MCF 10A (cell line): ENCODE measurements at regions not wholly inside any gene's neighbourhood (a gene's known extent, or its start where the extent isn't known, plus 50 kb on each side); places are given as distances from the start of the nearest gene placed in this dataset.

ENCODE experiments used
- BruUV-seq: library from RNA; stranded (reverse); fragments of 400-500 nt; replicated peaks from 2 replicates; lab custom pipeline; 2021; lab: Mats Ljungman, UMichigan
- CTCF ChIA-PET: fragments of 300-600 bp; sonication (Branson Sonifier 250); formaldehyde crosslinking; extraction: SDS; loops from one replicate; lab custom pipeline; 2021; ENCODE audit warnings: antibody characterized with exemption, inconsistent platforms; lab: Yijun Ruan, JAX
- POLR2A ChIA-PET: fragments of 300-600, 350-650 bp; sonication (Branson Sonifier 250); formaldehyde crosslinking; extraction: SDS; loops from one replicate; lab custom pipeline; 2020; ENCODE audit warnings: antibody characterized with exemption, inconsistent platforms; lab: Yijun Ruan, JAX
- DNase-seq: peaks from one replicate; pipeline ENCODE4 v3.0.0-alpha.2; 2018; ENCODE audit not compliant: unreplicated experiment
- H3K27ac Mint-ChIP-seq: one replicate; pipeline ENCODE4 v1.8.0; 2022; ENCODE audit warnings: mild to moderate bottlenecking, low read depth, mixed read lengths; ENCODE audit not compliant: unreplicated experiment
- H3K27me3 Mint-ChIP-seq: one replicate; pipeline ENCODE4 v1.8.0; 2022; ENCODE audit warnings: mixed read lengths; ENCODE audit not compliant: insufficient read depth, unreplicated experiment
- H3K36me3 Mint-ChIP-seq: one replicate; pipeline ENCODE4 v1.8.0; 2022; ENCODE audit warnings: mild to moderate bottlenecking, moderate library complexity, mixed read lengths; ENCODE audit not compliant: insufficient read depth, unreplicated experiment
- H3K4me1 Mint-ChIP-seq: one replicate; pipeline ENCODE4 v1.8.0; 2022; ENCODE audit warnings: mixed read lengths; ENCODE audit not compliant: insufficient read depth, unreplicated experiment
- H3K4me3 Mint-ChIP-seq: one replicate; pipeline ENCODE4 v1.8.0; 2022; ENCODE audit warnings: mild to moderate bottlenecking, moderate library complexity, mixed read lengths; ENCODE audit not compliant: unreplicated experiment
- H3K9me3 Mint-ChIP-seq: one replicate; pipeline ENCODE4 v1.8.0; 2022; ENCODE audit warnings: mixed read lengths; ENCODE audit not compliant: unreplicated experiment
- CTCF ChIP-seq: fragments of 200-600 bp; IDR thresholded peaks from one replicate; pipeline ENCODE4 v1.8.0; 2022; ENCODE audit warnings: antibody characterized with exemption, mild to moderate bottlenecking; ENCODE audit not compliant: unreplicated experiment
- intact Hi-C: fragments of 100-400 bp; cut with micrococcal nuclease; formaldehyde crosslinking; loops from 2 replicates; pipeline ENCODE4 v1.14.1; 2022

DNA sequence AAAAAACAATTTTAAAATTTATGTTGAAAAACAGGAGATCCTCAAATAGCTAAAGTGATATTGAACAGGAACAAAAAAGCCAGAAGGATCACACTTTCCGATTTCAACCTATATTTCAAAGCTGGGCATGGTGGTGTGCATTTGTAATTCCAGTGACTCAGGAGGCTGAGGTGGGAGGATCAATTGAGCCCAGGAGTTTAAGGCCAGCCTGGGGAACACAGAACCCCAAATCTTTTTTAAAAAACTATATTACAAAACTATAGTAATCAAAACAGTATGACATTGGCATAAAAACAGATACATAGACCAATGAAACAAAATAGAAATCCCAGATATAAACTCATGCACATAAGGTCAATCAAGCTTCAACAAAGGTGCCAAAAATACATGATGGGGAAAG, 68.4 kb downstream of the MEX3B start:
- DNase-seq: no peak
- Mint-ChIP-seq H3K4me1 (no peaks in the 10 kb centered on the region), H3K27ac (no peak overlapping the region), H3K27me3 (no peaks in the 10 kb centered on the region), H3K36me3 (no peaks in the 10 kb centered on the region), H3K4me3 (no peak overlapping the region), H3K9me3 (peaks cover 37% of the 10 kb centered on the region)
- no peak for TF ChIP-seq CTCF
- BruUV-seq: no TSS peak
- intact Hi-C loops: no loop called here
- CTCF ChIA-PET: interaction anchor here (0.7 kb wide), 1 partner anchor 26 kb away, joined by 3 read pairs; no protein-coding TSS in a partner anchor
- POLR2A ChIA-PET: no interaction called here

GRCh38 chr15:81968691-81969090, 77.1 kb downstream of the MEX3B start:
- CTCF ChIA-PET: interaction anchor here (0.6 kb wide), 2 partner anchors 1149 to 1996 kb away, joined by 3 read pairs; no protein-coding TSS in a partner anchor
- BruUV-seq: no TSS peak
- Mint-ChIP-seq H3K4me3 (no peak overlapping the region), H3K9me3 (peaks cover 11% of the 10 kb centered on the region), H3K27ac (no peak overlapping the region), H3K4me1 (no peaks in the 10 kb centered on the region), H3K27me3 (no peaks in the 10 kb centered on the region), H3K36me3 (no peaks in the 10 kb centered on the region)
- POLR2A ChIA-PET: no interaction called here
- DNase-seq: no peak
- no peak for TF ChIP-seq CTCF
- intact Hi-C loops: no loop called here

DNA sequence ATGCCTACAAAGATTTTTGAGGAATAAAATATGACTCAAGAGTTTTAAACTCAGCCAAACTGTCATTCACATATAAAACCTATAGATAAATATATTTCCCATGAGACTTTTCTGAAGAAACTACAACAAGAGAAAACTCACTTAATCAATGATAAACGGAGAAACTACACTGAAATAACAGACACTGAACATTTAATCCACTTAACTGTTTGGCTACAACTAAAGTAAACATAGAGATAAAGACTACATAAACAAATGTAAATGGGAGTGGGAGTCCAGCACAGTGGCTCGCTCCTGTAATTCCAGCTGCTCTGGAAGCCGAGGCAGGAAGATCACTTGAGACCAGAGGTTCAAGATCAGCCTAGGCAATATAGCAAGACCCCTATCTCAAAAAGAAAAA, 79.2 kb downstream of the MEX3B start:
- BruUV-seq: no TSS peak
- Mint-ChIP-seq H3K27me3 (no peaks in the 10 kb centered on the region), H3K27ac (no peak overlapping the region), H3K4me1 (no peaks in the 10 kb centered on the region), H3K36me3 (no peaks in the 10 kb centered on the region), H3K9me3 (peaks cover 5% of the 10 kb centered on the region), H3K4me3 (no peak overlapping the region)
- ChIA-PET CTCF (interaction anchor here (0.6 kb wide), 1 partner anchor 161 kb away, joined by 3 read pairs; no protein-coding TSS in a partner anchor), POLR2A (no interaction called here)
- no peak for TF ChIP-seq CTCF
- no peak for DNase-seq
- intact Hi-C loops: no loop called here

DNA sequence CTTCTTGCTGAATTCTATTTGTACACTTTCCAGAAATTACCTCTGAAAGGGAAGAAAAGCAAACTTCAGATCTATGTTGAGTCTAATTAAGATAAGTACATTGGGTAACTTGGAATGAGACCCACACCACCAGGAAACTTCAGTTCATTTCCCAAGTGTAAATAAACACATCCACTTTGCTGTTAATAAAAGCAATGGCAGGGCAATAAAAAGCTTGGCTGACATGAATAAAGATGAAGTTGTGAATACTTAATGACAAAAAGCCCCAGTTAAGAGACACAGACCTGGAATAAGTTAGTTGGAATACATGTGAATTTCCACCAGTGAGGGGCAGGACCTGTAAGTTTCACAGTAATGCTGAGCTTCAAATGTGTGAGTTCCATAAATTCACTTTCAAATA, 83.3 kb downstream of the MEX3B start:
- Mint-ChIP-seq H3K27me3 (no peaks in the 10 kb centered on the region), H3K9me3 (no peaks in the 10 kb centered on the region), H3K4me1 (no peaks in the 10 kb centered on the region), H3K27ac (no peak overlapping the region), H3K36me3 (no peaks in the 10 kb centered on the region), H3K4me3 (no peak overlapping the region)
- no peak for TF ChIP-seq CTCF
- intact Hi-C loops: no loop called here
- ChIA-PET CTCF (no interaction called here), POLR2A (interaction anchor here (1.1 kb wide), 1 partner anchor 9 kb away, joined by 3 read pairs; no protein-coding TSS in a partner anchor)
- no peak for DNase-seq
- no TSS peak for BruUV-seq
